ENCODE measurements at regions not wholly inside any gene's neighbourhood (a gene's known extent, or its start where the extent isn't known, plus 50 kb on each side); places are given as distances from the start of the nearest gene placed in this dataset.

- Histone ChIP-seq H3K27me3 (replicated peaks in 1 of 4; ENCODE audit: control insufficient read depth in 3 of 4, extremely low read depth in 1 of 4, insufficient read depth in 3 of 4, low read length in 3 of 4) (no peaks in the 10 kb centered on the region), H2BK120ac (replicated peaks; ENCODE audit: low read depth, low read length) (no peak overlapping the region), H4K5ac (ENCODE audit: insufficient read length, low read depth, low read length) (no peak overlapping the region), H4K91ac (replicated peaks; ENCODE audit: insufficient read length, low read length) (no peak overlapping the region), H3K23ac (ENCODE audit: insufficient read length) (no peak overlapping the region), H3K36me3 (ENCODE audit: control insufficient read depth in 2 of 4, insufficient read depth in 4 of 4, low read length in 3 of 4) (no peaks in the 10 kb centered on the region), H3K79me1 (ENCODE audit: low read depth, low read length) (no peaks in the 10 kb centered on the region), H3K4me2 (ENCODE audit: insufficient read depth in 1 of 2, low read depth in 2 of 2, low read length in 2 of 2) (no peak overlapping the region), H3K4ac (replicated peaks; ENCODE audit: insufficient read length, low read depth, low read length) (no peak overlapping the region), H3K23me2 (ENCODE audit: low read depth, low read length) (no peaks in the 10 kb centered on the region), H3K14ac (ENCODE audit: insufficient read length) (no peak overlapping the region), H2BK20ac (ENCODE audit: low read length) (no peak overlapping the region), H3K18ac (ENCODE audit: extremely low read depth, low read length) (no peak overlapping the region), H4K8ac (ENCODE audit: extremely low read depth, insufficient read depth, low read length) (no peak overlapping the region), H3K4me1 (replicated peaks in 1 of 4; ENCODE audit: control insufficient read depth in 3 of 4, insufficient read depth in 4 of 4, low read length in 3 of 4) (no peaks in the 10 kb centered on the region), H3K79me2 (ENCODE audit: control insufficient read depth in 1 of 2, insufficient read depth in 2 of 2, low read length in 2 of 2) (no peaks in the 10 kb centered on the region), H2BK15ac (ENCODE audit: low read length) (no peak overlapping the region), H2AFZ (ENCODE audit: low read length) (no peak overlapping the region), H4K20me1 (replicated peaks in 1 of 2; ENCODE audit: control insufficient read depth in 1 of 2, insufficient read depth in 2 of 2, low read length in 2 of 2) (no peaks in the 10 kb centered on the region), H2AK5ac (ENCODE audit: low read depth, low read length) (no peak overlapping the region), H2BK5ac (ENCODE audit: low read depth, low read length) (no peak overlapping the region), H2BK12ac (ENCODE audit: low read depth, low read length) (no peak overlapping the region), H3K4me3 (ENCODE audit: extremely low read depth in 1 of 4, insufficient read depth in 2 of 4, low read depth in 3 of 4, low read length in 4 of 4) (no peak overlapping the region), H3K9me3 (ENCODE audit: insufficient read depth in 2 of 2, low read depth in 1 of 2, low read length in 1 of 2) (no peaks in the 10 kb centered on the region), H3K9ac (replicated peaks in 1 of 4; ENCODE audit: extremely low read depth in 1 of 4, low read depth in 3 of 4, low read length in 3 of 4) (no peak overlapping the region), H3K56ac (replicated peaks; ENCODE audit: insufficient read length, low read depth, low read length) (no peak overlapping the region), H3K27ac (ENCODE audit: low read depth, low read length) (no peak overlapping the region)
- FAIRE-seq (no peak), DNase-seq (ENCODE audit: low read depth in 1 of 2, low spot score in 2 of 2) (no peak)
- CTCF ChIA-PET (ENCODE audit: partially characterized antibody): interaction anchor here (0.9 to 2.3 kb wide), 3 partner anchors 8 to 197 kb away, joined by 3 to 9 read pairs (median 9); no protein-coding TSS in a partner anchor
- POLR2A ChIA-PET (ENCODE audit: partially characterized antibody): no interaction called here
- TF ChIP-seq EZH2 (IDR thresholded peaks at IDR 0.05; ENCODE audit: low read depth, low read length, severe bottlenecking): no peak
- TF ChIP-seq SP2 (IDR thresholded peaks at IDR 0.05; ENCODE audit: low read length): no peak
- TF ChIP-seq TAF7 (optimal IDR thresholded peaks at IDR 0.05; ENCODE audit: borderline replicate concordance, low read depth, low read length): no peak
- no peak for TF ChIP-seq SIN3A (conservative IDR thresholded peaks at IDR 0.05 in 1 of 2, IDR thresholded peaks at IDR 0.05 in 1 of 2; ENCODE audit: low read depth in 1 of 2, low read length in 2 of 2)
- TF ChIP-seq SIRT6 (IDR thresholded peaks at IDR 0.05; ENCODE audit: low read length): no peak
- TF ChIP-seq SIX5 (IDR thresholded peaks at IDR 0.05; ENCODE audit: low read depth, low read length): no peak
These were observed 417.7 kb upstream of the ATXN7L3B start for GRCh38 chr12:74119811-74120362.

Data from H1 (cell line).